ENCODE measurements at regions not wholly inside any gene's neighbourhood (a gene's known extent, or its start where the extent isn't known, plus 50 kb on each side); places are given as distances from the start of the nearest gene placed in this dataset.
"Not testable (repeated sequence)": the region's sequence is repeated elsewhere in the genome, so short reads cannot be mapped to it uniquely, and the experiment has no call there.

GRCh38 chr18:27581296-27581904 is 396.3 kb upstream of the CHST9 start:
- no peak for DNase-seq

GRCh38 chr18:27579364-27579763 is 394.3 kb upstream of the CHST9 start:
- no peak for DNase-seq

- DNase-seq = no peak
These were observed 392.6 kb upstream of the CHST9 start for GRCh38 chr18:27577752-27578151.

GRCh38 chr18:27577265-27577664 is 392.2 kb upstream of the CHST9 start:
- DNase-seq = no peak

- DNase-seq = no peak
These were observed 382.3 kb upstream of the CHST9 start for GRCh38 chr18:27567434-27567833.

- no peak for DNase-seq
These were observed 379.0 kb upstream of the CHST9 start for GRCh38 chr18:27564066-27564465.

GRCh38 chr18:27558388-27559155 is 373.5 kb upstream of the CHST9 start:
- DNase-seq = no peak

- no peak for DNase-seq
These were observed 371.6 kb upstream of the CHST9 start for GRCh38 chr18:27556741-27557140.

GRCh38 chr18:27549335-27550039 is 364.4 kb upstream of the CHST9 start:
- DNase-seq = no peak

- DNase-seq = no peak
These were observed 361.9 kb upstream of the CHST9 start for GRCh38 chr18:27546991-27547390.

- no peak for DNase-seq
These were observed 359.1 kb upstream of the CHST9 start for GRCh38 chr18:27544206-27544605.

- DNase-seq = no peak
These were observed 356.2 kb upstream of the CHST9 start for GRCh38 chr18:27541293-27541692.

GRCh38 chr18:27540111-27540510 is 355.0 kb upstream of the CHST9 start:
- no peak for DNase-seq

GRCh38 chr18:27528925-27529521 is 343.9 kb upstream of the CHST9 start:
- DNase-seq = no peak

- DNase-seq = no peak
These were observed 342.7 kb upstream of the CHST9 start for GRCh38 chr18:27527856-27528255.

- no peak for DNase-seq
These were observed 335.3 kb upstream of the CHST9 start for GRCh38 chr18:27520401-27520800.

- DNase-seq = not testable (repeated sequence)
These were observed 325.0 kb upstream of the CHST9 start for GRCh38 chr18:27510036-27510633.

- peak in 7 of 51 donors; percentile 1 to 17 (median 3) for DNase-seq
These were observed 316.6 kb upstream of the CHST9 start for GRCh38 chr18:27501671-27502070.

GRCh38 chr18:27500531-27500930 is 315.4 kb upstream of the CHST9 start:
- DNase-seq = peak in 19 of 51 donors; percentile 5 to 53 (median 21)

GRCh38 chr18:27497246-27497645 is 312.1 kb upstream of the CHST9 start:
- no peak for DNase-seq

- no peak for DNase-seq
These were observed 308.1 kb upstream of the CHST9 start for GRCh38 chr18:27493182-27493581.

- no peak for DNase-seq
These were observed 306.7 kb upstream of the CHST9 start for GRCh38 chr18:27491772-27492171.

Measured in hypothalamus (tissue), 51 donors.